ENCODE measurements at regions not wholly inside any gene's neighbourhood (a gene's known extent, or its start where the extent isn't known, plus 50 kb on each side); places are given as distances from the start of the nearest gene placed in this dataset.

DNA sequence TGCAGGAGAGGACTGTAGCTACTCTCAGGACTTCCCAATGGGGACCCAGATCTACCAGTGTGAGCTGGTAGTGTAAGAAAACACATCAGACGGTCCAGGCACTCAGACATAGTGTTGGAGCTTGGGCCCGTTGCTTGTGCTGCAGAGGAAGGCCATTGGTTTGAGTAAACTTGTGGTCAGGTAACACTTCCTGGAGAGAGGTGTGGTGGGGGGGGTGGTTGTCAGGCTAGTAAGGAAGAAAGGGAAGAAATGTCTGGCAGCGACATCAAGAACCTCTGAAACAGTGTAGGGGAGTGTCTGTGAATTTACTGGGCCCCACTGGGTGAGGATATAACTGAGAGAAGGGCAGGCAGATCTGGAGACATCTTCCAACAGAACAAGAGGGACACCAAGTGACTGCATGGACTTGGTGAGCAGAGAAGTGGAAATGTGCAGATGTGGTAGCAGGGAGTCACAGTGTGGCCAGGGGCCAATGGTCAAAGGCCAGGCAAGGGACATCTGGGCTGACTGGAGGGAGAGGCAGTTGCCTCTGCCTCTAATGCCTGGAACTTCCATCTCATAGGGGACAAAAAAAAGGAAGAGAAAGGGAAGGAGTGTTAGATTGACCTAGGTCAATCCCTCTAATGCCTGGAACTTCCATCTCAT lies 63.7 kb upstream of the MRPS22 start:
- Histone ChIP-seq H3K4me2 (ENCODE audit: extremely low read depth, insufficient read depth, low read length) (no peak overlapping the region), H3K9me3 (ENCODE audit: control insufficient read depth, insufficient read depth, low read depth, low read length) (no peaks in the 10 kb centered on the region), H3K36me3 (ENCODE audit: control insufficient read depth, insufficient read depth, low read length) (no peaks in the 10 kb centered on the region), H3K4me1 (ENCODE audit: control insufficient read depth, extremely low read depth, insufficient read depth, low read length) (no peaks in the 10 kb centered on the region), H3K27ac (ENCODE audit: insufficient read depth, low read length) (no peak overlapping the region), H3K4me3 (replicated peaks in 1 of 4; ENCODE audit: control extremely low read depth in 1 of 4, insufficient read depth in 1 of 4, low read depth in 3 of 4, low read length in 4 of 4) (no peak overlapping the region), H3K79me2 (ENCODE audit: control insufficient read depth, insufficient read depth, low read length) (no peaks in the 10 kb centered on the region), H4K20me1 (ENCODE audit: control insufficient read depth, extremely low read depth, insufficient read depth, low read length) (no peaks in the 10 kb centered on the region), H3K27me3 (ENCODE audit: control insufficient read depth, insufficient read depth, low read length) (peaks cover 2% of the 10 kb centered on the region), H2AFZ (ENCODE audit: low read length) (no peak overlapping the region), H3K9ac (ENCODE audit: insufficient read depth, low read length) (no peak overlapping the region)
- TF ChIP-seq EZH2 (IDR thresholded peaks at IDR 0.05; ENCODE audit: low read length, missing control alignments) = no peak
- TF ChIP-seq, protein P1, sequence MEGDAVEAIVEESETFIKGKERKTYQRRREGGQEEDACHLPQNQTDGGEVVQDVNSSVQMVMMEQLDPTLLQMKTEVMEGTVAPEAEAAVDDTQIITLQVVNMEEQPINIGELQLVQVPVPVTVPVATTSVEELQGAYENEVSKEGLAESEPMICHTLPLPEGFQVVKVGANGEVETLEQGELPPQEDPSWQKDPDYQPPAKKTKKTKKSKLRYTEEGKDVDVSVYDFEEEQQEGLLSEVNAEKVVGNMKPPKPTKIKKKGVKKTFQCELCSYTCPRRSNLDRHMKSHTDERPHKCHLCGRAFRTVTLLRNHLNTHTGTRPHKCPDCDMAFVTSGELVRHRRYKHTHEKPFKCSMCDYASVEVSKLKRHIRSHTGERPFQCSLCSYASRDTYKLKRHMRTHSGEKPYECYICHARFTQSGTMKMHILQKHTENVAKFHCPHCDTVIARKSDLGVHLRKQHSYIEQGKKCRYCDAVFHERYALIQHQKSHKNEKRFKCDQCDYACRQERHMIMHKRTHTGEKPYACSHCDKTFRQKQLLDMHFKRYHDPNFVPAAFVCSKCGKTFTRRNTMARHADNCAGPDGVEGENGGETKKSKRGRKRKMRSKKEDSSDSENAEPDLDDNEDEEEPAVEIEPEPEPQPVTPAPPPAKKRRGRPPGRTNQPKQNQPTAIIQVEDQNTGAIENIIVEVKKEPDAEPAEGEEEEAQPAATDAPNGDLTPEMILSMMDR (conservative IDR thresholded peaks at IDR 0.05 in 1 of 2, IDR thresholded peaks at IDR 0.05 in 1 of 2; ENCODE audit: low read depth in 1 of 2, low read length in 2 of 2) = no peak
- no peak for DNase-seq (ENCODE audit: low read depth in 2 of 2)

DNA sequence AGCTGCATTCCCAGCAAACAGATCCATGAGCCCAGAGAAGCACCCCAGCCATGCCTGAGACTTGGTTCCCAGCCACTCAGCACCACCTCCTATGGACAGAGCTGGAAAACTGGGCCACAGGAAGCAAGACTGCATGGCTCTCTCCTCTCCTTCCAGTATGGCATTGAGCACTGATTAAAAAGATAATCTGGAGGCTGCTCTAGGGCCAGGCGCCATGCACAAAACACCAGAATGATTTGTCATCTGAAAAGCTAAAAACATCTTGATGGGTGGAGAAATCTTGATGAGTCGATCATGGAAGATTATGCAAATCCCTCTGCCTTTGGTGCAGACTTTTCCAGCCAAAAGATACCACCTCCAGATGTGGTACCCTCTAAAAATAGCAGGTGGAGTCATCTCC lies 62.7 kb upstream of the MRPS22 start:
- Histone ChIP-seq H4K20me1 (ENCODE audit: control insufficient read depth, extremely low read depth, insufficient read depth, low read length) (no peaks in the 10 kb centered on the region), H3K79me2 (ENCODE audit: control insufficient read depth, insufficient read depth, low read length) (no peaks in the 10 kb centered on the region), H3K27ac (ENCODE audit: insufficient read depth, low read length) (no peak overlapping the region), H3K4me1 (ENCODE audit: control insufficient read depth, extremely low read depth, insufficient read depth, low read length) (no peaks in the 10 kb centered on the region), H3K4me2 (ENCODE audit: extremely low read depth, insufficient read depth, low read length) (no peak overlapping the region), H3K9ac (ENCODE audit: insufficient read depth, low read length) (no peak overlapping the region), H3K9me3 (ENCODE audit: control insufficient read depth, insufficient read depth, low read depth, low read length) (no peaks in the 10 kb centered on the region), H3K27me3 (ENCODE audit: control insufficient read depth, insufficient read depth, low read length) (peaks cover 2% of the 10 kb centered on the region), H3K36me3 (ENCODE audit: control insufficient read depth, insufficient read depth, low read length) (no peaks in the 10 kb centered on the region), H2AFZ (ENCODE audit: low read length) (no peak overlapping the region), H3K4me3 (replicated peaks in 1 of 4; ENCODE audit: control extremely low read depth in 1 of 4, insufficient read depth in 1 of 4, low read depth in 3 of 4, low read length in 4 of 4) (no peak overlapping the region)
- TF ChIP-seq, protein P1 (conservative IDR thresholded peaks at IDR 0.05 in 1 of 2, IDR thresholded peaks at IDR 0.05 in 1 of 2; ENCODE audit: low read depth in 1 of 2, low read length in 2 of 2) = no peak
- TF ChIP-seq EZH2 (IDR thresholded peaks at IDR 0.05; ENCODE audit: low read length, missing control alignments) = no peak
- DNase-seq (ENCODE audit: low read depth in 2 of 2) = no peak

DNA sequence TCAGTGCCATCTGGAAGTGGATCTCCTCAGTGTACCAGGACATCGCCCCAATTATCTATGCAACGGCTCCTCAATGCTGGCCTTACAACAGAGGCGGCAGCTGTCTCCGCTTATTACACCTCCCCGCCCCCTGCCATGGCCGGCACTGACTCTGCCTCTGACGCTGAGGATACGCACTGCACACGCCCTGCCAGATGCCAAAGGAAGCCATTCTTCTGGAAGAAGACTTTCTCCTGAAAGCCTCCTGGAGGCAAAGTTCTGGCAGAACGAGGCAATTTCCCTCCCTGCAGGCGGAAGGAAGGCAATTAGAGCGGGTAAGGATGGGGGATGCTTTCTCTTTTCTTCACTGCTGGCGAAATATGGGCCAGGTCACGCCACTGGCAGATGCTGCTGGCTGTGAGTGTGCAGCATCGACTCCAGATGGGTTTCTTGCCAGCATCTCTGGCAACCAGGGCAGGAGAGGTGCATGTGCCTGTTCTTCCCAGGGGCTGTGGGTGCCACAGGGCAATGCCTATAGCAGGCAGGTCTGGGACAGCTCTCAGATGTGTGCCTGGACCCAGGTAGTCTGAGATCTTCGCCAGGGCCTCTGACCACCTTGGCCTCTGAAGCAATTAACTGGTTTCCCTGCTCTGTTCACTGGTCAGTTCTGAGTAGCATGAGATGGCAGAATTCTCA lies 62.2 kb upstream of the MRPS22 start:
- Histone ChIP-seq H3K4me3 (replicated peaks in 1 of 4; ENCODE audit: control extremely low read depth in 1 of 4, insufficient read depth in 1 of 4, low read depth in 3 of 4, low read length in 4 of 4) (peak overlapping the region in 1 of 4 experiments; percentile 7), H3K4me2 (ENCODE audit: extremely low read depth, insufficient read depth, low read length) (peak overlapping the region; percentile 27), H3K27ac (ENCODE audit: insufficient read depth, low read length) (peak overlapping the region; percentile 4), H3K27me3 (ENCODE audit: control insufficient read depth, insufficient read depth, low read length) (peaks cover 2% of the 10 kb centered on the region), H3K4me1 (ENCODE audit: control insufficient read depth, extremely low read depth, insufficient read depth, low read length) (no peaks in the 10 kb centered on the region), H3K79me2 (ENCODE audit: control insufficient read depth, insufficient read depth, low read length) (no peaks in the 10 kb centered on the region), H4K20me1 (ENCODE audit: control insufficient read depth, extremely low read depth, insufficient read depth, low read length) (no peaks in the 10 kb centered on the region), H2AFZ (ENCODE audit: low read length) (no peak overlapping the region), H3K9ac (ENCODE audit: insufficient read depth, low read length) (no peak overlapping the region), H3K9me3 (ENCODE audit: control insufficient read depth, insufficient read depth, low read depth, low read length) (no peaks in the 10 kb centered on the region), H3K36me3 (ENCODE audit: control insufficient read depth, insufficient read depth, low read length) (no peaks in the 10 kb centered on the region)
- peak in 1 of 2 donors; percentile 39 for DNase-seq (ENCODE audit: low read depth in 2 of 2)
- TF ChIP-seq, protein P1 (conservative IDR thresholded peaks at IDR 0.05 in 1 of 2, IDR thresholded peaks at IDR 0.05 in 1 of 2; ENCODE audit: low read depth in 1 of 2, low read length in 2 of 2) = no peak
- TF ChIP-seq EZH2 (IDR thresholded peaks at IDR 0.05; ENCODE audit: low read length, missing control alignments) = no peak

Data from fibroblast of lung (primary cell).